ENCODE measurements at regions not wholly inside any gene's neighbourhood (a gene's known extent, or its start where the extent isn't known, plus 50 kb on each side); places are given as distances from the start of the nearest gene placed in this dataset.
"Not testable (repeated sequence)": the region's sequence is repeated elsewhere in the genome, so short reads cannot be mapped to it uniquely, and the experiment has no call there.

GRCh38 chr12:90456248-90456647 is 498.7 kb downstream of the CCER1 start:
- H3K27ac ChIP-seq = no peak overlapping the region

GRCh38 chr12:90455756-90456155 is 499.2 kb downstream of the CCER1 start:
- Histone ChIP-seq H3K9me3 (no peaks in the 10 kb centered on the region), H3K27ac (no peak overlapping the region), H3K27me3 (no peaks in the 10 kb centered on the region), H3K4me3 (no peak overlapping the region), H3K36me3 (no peaks in the 10 kb centered on the region), H3K4me1 (no peaks in the 10 kb centered on the region)
- TF ChIP-seq EP300 (IDR thresholded peaks at IDR 0.05) = no peak
- TF ChIP-seq POLR2AphosphoS5 (IDR thresholded peaks at IDR 0.05) = no peak
- no peak for TF ChIP-seq CTCF (IDR thresholded peaks at IDR 0.05)
- TF ChIP-seq POLR2A (IDR thresholded peaks at IDR 0.05) = no peak
- 35 to 39% methylated on average over 2 of the region's 2 CpGs for WGBS, 2 donors (ENCODE audit: low coverage in 1 of 2)
- ATAC-seq = no peak

More at GRCh38 chr12:90456248-90456647, 498.7 kb downstream of the CCER1 start:
- Histone ChIP-seq H3K9me3 (no peaks in the 10 kb centered on the region), H3K27me3 (no peaks in the 10 kb centered on the region), H3K36me3 (no peaks in the 10 kb centered on the region), H3K4me3 (no peak overlapping the region), H3K4me1 (no peaks in the 10 kb centered on the region)
- 79 to 90% methylated on average over 2 to 3 of the region's 3 CpGs for WGBS, 2 donors (ENCODE audit: low coverage in 1 of 2)
- ATAC-seq = no peak
- TF ChIP-seq POLR2AphosphoS5 (IDR thresholded peaks at IDR 0.05) = no peak
- TF ChIP-seq CTCF (IDR thresholded peaks at IDR 0.05) = no peak

- Histone ChIP-seq H3K36me3 (no peaks in the 10 kb centered on the region), H3K4me3 (no peak overlapping the region), H3K27ac (no peak overlapping the region), H3K4me1 (no peaks in the 10 kb centered on the region), H3K27me3 (no peaks in the 10 kb centered on the region), H3K9me3 (peaks cover 0 to 19% (median 0%) of the 10 kb centered on the region in 3 donors)
- no peak for ATAC-seq
- TF ChIP-seq CTCF (IDR thresholded peaks at IDR 0.05) = no peak
- no peak for TF ChIP-seq POLR2A (IDR thresholded peaks at IDR 0.05)
- no peak for TF ChIP-seq POLR2AphosphoS5 (IDR thresholded peaks at IDR 0.05)
- no peak for TF ChIP-seq EP300 (IDR thresholded peaks at IDR 0.05)
Measured at GRCh38 chr12:90449611-90450010, 505.4 kb downstream of the CCER1 start.

GRCh38 chr12:90443466-90443865 is 511.5 kb downstream of the CCER1 start:
- not testable (repeated sequence) for H3K27me3 ChIP-seq, H3K27ac ChIP-seq, H3K4me3 ChIP-seq, ATAC-seq, H3K36me3 ChIP-seq, H3K4me1 ChIP-seq
- WGBS, 2 donors (ENCODE audit: low coverage in 1 of 2) = 76 to 80% methylated on average over 1 to 4 of the region's 7 CpGs
- peaks cover 0 to 34% (median 0%) of the 10 kb centered on the region in 3 donors for H3K9me3 ChIP-seq

- WGBS, 2 donors (ENCODE audit: low coverage in 1 of 2) = 100% methylated on average over 1 of the region's 1 CpG
- ATAC-seq = no peak
- no peak overlapping the region for H3K4me3 ChIP-seq
- no peak overlapping the region for H3K27ac ChIP-seq
- no peaks in the 10 kb centered on the region for H3K4me1 ChIP-seq
- no peaks in the 10 kb centered on the region for H3K27me3 ChIP-seq
- TF ChIP-seq POLR2AphosphoS5 (IDR thresholded peaks at IDR 0.05) = no peak
- H3K9me3 ChIP-seq = peaks cover 0 to 16% (median 0%) of the 10 kb centered on the region in 3 donors
- no peaks in the 10 kb centered on the region for H3K36me3 ChIP-seq
Measured at GRCh38 chr12:90441431-90441830, 513.5 kb downstream of the CCER1 start.

GRCh38 chr12:90428881-90429280 is 526.1 kb downstream of the CCER1 start:
- peaks cover 0 to 17% (median 0%) of the 10 kb centered on the region in 3 donors for H3K4me1 ChIP-seq
- no peaks in the 10 kb centered on the region for H3K36me3 ChIP-seq
- no peak overlapping the region for H3K4me3 ChIP-seq
- H3K27me3 ChIP-seq = no peaks in the 10 kb centered on the region
- no peak for ATAC-seq
- TF ChIP-seq POLR2AphosphoS5 (IDR thresholded peaks at IDR 0.05) (no peak), POLR2A (IDR thresholded peaks at IDR 0.05) (no peak), CTCF (IDR thresholded peaks at IDR 0.05) (no peak), EP300 (IDR thresholded peaks at IDR 0.05) (no peak)
- no peak overlapping the region for H3K27ac ChIP-seq
- 94 to 100% methylated on average over 1 to 2 of the region's 3 CpGs for WGBS, 2 donors (ENCODE audit: low coverage in 1 of 2)
- H3K9me3 ChIP-seq = peaks cover 0 to 2% (median 0%) of the 10 kb centered on the region in 3 donors

Measured in gastroesophageal sphincter (tissue), 4 donors.